CD4-positive, alpha-beta T cell treated with Interleukin-4 for 4 hours (primary cell): ENCODE measurements at regions not wholly inside any gene's neighbourhood (a gene's known extent, or its start where the extent isn't known, plus 50 kb on each side); places are given as distances from the start of the nearest gene placed in this dataset.

ENCODE experiments used
- DNase-seq: peaks from one replicate; pipeline ENCODE4 v3.0.0-alpha.2; 2020

DNA sequence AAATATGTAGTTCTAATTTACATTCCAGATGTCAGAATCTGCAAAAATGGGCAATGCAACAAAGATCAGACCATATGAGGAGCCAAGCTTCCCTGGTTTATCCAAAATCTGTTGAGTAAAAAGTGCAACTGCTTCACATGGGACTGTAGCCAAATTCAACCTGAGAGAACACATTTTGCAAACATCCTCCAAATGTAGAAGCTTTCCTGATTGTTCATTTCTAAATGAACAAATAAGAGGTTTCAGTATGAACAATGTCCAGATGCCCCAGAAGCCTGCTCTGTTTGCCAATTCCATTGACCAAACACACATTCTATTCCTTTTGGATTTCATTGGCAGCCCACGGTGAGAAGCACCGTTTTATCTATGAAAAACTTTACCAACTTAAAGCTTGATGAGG, 117.9 kb upstream of the OSR1 start:
- no peak for DNase-seq

DNA sequence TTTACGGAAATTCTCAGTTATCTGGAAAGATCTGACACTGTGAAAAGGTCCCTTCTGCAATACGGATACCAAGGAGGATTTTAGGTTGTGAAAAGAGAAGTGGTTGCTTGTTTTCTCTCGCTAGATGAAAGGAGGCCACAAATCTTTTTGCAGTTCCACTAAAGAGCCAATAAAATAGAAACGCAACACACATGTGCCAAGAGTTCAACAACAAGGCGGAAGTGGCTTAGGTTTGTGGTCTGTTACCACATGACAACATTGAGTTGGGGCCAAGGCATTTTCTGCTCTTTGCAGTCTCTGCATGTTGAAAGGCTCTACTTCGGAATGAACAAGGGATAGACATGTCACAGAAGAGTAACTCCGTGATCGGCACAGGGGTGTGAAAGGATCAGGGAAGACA, 115.7 kb upstream of the OSR1 start:
- peak; percentile 21 for DNase-seq

DNA sequence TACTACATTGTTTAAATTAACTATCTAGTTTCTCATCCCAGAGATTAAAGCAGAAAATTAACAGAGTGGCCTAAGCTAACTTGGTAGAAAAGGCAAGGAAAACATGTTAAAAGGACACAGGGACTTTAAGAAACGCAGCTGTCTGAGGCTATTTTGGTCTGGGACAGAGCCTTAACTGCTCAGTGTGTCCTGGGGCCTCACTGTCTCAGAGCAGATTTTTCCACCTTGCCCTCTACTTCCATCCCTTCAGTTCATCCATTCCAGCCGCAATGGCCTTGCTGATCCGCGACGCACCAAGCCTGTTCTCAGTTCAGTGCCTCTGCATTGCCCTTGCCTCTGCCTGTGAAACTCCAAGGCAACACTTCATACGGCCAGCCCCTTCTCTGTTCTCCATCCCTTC, 114.9 kb upstream of the OSR1 start:
- no peak for DNase-seq

DNA sequence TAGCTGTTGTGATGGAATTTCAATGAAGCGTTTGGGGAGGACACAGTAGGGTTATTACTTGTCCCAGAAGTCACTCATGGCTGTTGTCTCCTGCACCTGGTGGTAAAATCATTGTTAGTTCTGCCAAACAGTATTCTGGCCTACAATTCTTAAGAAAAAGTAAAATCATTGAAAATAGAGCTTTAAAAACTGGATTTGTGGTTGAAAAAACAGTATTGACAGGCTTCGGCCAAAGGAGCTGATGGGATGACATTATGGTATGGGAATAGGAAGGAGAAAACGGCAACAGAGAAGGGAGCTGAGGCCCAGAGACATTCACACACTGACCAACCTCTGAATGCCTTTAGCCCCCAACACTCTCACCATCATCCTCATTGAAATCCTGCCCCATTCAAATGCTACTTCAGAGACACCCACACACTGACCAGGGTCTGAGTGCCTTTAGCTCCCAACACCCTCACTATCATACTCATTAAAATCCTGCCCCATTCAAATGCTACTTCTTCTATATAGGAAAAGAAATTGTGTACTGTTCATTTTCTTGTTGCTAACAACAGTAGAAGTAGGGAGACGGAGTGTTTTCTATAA, 114.1 kb upstream of the OSR1 start:
- DNase-seq, result no peak

DNA sequence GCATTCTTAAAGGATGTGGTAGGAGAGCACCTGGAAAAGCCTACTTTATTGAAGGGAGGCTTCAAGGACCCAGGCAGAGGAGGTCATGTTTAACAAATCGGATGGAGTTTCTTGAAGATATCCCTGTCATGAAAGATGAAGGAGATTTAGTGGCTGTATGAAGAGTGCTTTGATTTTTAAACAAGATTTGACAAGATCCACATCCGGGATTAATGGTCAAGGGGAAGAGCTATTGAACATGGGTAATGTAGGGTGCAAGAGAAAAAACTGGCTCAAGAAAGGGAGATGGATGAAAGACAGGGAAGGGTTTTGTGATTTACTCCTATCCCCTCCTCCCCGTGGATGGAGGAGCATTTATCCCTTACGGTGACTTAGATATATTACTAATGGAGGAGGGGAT, 113.1 kb upstream of the OSR1 start:
- no peak for DNase-seq

DNA sequence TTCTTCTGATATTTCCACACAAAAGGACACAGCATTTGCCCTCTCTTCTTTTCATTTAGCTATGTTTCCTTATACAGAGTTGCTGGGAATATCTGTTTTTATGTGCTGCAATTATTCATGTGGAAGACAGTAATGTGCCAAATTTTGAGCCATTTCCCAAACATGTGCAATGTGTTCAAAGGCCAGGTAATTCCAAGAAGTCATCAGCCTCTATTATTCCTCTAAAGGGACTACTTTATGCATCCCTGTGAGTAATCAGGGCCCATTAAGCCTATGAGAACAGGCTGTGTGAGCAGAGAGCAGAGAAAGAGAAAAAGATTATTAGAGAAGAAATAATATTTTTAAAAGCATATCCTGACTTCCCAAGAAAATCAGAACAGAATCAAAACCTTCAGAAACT, 107.6 kb upstream of the OSR1 start:
- no peak for DNase-seq

DNA sequence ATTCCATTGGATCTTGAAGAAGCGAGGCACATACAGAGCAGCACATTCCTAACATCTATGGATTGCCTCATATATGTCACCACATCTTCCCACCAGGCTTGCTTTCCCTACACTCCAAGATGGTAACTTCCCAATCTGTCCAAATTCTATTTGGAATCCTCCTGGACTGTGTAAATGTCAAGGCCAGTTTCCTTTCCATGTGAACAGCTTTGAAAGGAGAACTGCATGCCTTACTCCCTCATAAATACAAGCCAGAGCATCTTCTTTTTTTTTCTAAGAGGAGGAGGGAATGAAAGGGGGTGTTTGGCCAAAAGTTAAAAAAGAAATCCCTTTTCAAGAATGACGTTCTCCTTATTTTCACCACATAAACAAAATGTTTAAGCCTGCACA, 103.8 kb upstream of the OSR1 start:
- no peak for DNase-seq

DNA sequence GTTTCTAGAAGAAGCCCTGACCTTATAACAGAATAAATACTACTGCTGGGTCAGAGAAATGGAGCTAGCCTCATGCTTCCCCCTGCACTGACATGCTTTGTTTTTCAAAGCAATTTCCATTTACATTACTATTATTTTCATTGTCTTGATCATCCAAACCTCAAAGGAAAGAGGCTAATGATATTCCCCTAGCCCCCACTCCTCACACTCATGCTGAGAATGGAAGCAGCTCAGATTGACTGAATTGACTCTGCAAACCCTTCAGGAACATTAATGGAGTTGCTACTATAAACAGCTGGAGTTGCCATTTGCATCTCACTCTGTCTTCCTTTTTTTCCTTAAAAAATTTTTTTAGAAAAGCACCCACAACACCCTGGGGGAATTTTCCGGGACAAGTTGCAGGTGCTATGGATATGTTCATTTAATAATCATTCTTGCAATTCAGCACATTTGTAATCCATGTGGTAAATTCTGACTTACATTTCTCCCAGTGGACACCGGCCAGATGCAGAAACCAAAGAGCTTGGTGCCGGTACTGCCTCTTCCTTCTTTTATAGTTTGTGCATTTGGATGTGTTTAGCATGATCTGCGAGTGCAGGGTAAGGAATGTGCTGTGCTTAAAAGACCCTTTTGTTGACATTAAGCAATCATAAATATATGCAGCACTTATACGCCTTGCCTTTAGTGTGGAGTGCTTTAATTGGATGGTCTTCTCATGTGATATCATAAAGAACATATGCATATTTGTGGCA, 103.3 kb upstream of the OSR1 start:
- no peak for DNase-seq

DNA sequence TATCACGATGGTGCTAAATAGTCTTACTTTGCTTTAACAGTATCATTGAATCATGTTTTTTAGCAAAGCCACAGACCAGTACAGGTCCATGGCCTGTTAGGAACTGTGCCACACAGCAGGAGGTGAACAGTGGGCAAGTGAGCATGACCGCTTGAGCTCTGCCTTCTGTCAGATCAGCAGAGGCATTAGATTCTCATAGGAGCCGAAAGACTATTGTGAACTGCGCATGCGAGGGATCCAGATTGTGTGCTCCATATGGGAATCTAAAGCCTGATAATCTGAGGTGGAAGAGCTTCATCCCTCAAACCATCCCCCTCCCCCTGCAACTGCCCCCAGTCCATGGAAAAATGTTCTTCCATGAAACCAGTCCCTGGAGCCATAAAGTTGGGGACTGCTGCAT, 102.3 kb upstream of the OSR1 start:
- no peak for DNase-seq

DNA sequence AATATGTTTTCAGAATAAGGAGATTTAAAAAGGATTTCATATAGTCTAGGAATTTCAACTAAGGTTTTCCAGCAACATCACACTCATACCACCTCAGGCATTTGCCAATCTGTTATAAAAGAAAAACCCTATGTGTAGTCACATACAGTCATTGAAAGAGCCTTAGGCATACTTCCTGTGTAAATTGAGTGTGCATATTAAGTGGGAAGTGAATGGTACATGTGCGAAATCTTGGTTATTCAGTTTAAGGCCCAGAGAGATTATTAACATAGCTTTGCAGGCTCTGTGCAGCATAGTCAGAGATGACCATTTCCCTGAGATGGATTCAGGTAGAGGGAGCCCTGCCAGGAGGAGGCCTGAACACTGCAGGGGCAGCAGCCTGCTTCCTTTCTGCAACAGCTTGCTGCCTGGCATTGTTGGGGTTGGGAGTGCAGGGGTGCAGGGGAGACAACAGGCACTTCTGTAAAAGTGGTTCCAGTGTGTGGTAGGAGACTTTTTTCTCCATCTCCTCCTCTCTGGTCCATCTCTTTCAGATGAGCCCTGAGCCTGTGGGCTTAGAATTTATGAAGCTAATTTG, 100.1 kb upstream of the OSR1 start:
- DNase-seq, result no peak

DNA sequence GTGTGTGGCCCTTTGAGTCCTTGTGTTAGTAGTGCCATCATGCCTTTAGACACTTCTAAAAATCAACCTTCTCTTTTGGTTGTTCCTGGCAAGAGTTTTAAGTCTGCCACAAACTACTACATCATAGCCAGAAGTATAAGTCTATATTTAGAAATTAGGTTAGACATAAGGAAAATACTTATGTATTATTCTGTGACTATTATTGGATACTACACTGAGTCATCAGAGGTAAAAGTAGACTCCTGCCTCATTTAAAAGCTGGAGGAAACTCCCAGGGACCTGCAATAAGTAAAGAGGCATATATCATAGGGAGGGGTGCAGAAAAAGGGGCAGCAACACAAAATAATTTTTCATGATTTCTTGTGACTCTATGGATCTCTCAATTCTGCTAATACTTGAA, 99.4 kb upstream of the OSR1 start:
- no peak for DNase-seq

DNA sequence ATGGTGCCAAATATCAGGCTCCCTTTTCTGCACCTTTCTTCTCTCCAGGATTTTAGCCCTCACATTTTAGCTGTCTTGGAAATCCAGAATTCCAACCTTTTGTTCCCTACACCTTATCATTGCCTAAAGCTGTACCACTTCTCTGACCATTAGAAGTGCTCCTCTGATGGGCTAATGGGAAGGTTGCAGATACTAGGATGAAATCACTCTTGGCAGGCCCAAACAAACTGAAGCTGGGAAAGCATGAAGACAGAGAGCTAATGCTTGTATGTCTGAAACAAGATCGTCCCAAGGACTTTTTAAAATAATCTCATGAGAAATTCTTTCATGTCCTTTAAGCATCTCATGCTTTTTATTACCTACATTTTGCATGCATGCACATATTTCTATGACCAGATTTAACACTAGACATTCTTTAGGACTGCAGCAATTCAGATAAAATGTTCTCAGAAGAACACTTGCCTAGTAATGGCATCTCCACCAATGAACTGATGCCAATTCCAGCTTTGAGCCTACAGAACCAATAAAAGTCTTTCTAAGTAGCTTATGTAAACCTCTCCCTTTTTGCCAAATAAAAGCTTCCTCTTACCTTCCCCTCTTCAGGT, 98.4 kb upstream of the OSR1 start:
- DNase-seq, result no peak

DNA sequence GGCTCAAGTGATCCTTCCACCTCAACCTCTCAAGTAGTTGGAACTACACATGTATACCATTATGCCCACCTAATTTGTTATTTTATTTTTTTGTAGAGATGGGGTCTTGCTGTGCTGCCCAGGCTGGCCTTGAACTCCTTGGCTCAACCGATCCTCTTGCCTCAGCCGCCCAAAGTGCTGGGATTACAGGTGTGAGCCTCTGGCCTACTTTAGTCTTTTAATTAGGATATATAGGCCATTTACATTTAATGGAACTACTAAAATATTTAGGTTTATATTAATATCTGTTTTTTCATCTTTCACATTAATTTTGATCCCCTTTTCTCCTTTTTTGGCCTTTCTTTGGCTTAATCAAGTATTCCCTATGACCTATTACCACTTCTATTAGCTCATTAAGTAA, 95.7 kb upstream of the OSR1 start:
- DNase-seq, result no peak

DNA sequence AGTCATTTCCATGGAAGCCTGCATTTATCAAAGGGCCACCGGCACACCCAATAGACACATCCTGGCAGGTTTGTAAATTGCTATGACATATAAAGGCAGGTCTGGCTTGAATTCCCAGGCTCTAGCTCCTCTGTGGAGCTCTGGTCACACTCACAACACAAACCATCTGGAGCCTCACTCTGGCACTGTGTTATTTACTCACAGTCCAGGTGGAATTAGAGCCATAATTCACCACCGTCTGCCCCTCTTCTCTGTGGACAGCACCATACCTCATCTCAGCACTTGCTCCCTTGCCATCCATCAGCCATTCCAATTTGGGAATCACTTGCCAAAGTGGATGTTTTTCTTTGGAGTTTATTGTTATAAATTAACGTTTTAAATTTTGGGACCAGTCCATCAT, 84.3 kb upstream of the OSR1 start:
- DNase-seq, result no peak

DNA sequence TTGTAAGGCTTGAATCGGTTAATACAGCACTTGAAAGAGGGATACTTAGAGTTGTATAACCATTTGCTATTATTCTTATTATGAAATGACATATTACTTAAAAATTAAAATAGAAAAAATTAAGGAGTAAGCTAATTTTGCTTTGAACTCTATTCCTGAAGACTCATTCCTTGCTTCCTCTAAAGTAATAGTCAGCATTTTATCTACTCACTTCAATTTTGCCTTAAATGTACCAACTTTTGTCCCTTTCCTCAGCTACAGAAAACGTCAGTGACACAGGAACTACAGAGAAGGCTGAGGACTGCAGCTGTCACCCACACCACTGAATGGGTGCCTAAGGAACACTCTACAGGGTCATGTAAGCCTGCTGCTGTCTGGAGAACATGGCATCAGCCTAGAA, 80.7 kb upstream of the OSR1 start:
- no peak for DNase-seq

DNA sequence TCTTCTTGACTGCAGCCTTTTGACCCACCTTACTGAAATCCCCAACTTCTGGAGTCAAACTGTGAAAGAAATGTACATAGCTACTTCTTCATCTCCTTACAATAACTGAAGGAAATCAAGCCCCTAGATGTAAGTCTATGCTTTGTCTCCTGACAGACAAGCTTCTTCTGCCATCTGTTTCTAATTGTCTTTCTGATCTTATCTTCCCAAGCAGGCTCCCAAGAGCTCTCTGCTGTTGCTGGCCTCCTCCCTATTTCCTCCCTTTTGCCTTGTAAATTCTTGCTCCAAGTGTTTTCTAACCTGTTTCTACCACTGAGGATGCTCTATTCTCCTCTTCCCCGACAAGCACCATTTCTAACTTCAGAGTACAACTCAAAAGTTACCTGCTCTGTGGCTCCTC, 77.4 kb upstream of the OSR1 start:
- no peak for DNase-seq

DNA sequence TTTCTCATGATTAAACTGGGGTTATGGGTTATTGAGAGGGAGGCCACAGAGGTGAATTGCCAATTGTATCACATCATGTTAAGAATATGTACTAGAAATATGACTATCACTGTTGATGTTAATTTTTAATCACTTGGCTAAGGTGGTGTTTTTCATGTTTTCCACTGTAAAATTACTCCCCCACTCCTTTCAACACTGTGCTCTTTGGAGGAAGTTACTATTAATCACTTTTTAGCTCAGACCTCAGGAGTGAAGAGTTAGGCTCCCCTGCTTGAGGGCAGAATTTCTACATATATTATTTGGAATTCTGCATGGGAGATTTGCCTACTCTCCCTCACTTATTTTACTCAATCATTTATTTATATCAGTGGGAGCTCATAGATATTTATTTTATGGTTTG, 76.0 kb upstream of the OSR1 start:
- DNase-seq, result no peak

DNA sequence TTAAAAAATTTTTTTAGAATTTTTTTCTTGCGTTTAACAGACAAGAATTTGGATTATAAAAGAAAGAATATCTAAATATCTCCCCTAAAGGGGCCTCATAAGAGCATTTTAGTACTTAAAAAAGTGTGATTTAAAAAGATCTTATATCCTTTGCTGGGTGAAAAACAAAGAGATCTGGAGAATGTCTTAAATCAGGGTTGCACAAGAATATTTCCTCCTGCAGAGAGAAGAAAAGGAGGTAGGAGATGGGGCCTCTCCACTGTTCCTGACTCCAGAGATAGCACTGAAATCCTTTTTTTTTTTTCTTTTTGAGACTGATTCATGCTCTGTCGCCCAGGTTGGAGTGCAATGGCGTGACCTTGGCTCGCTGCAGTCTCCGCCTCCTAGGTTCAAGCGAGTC, 68.5 kb upstream of the OSR1 start:
- no peak for DNase-seq

DNA sequence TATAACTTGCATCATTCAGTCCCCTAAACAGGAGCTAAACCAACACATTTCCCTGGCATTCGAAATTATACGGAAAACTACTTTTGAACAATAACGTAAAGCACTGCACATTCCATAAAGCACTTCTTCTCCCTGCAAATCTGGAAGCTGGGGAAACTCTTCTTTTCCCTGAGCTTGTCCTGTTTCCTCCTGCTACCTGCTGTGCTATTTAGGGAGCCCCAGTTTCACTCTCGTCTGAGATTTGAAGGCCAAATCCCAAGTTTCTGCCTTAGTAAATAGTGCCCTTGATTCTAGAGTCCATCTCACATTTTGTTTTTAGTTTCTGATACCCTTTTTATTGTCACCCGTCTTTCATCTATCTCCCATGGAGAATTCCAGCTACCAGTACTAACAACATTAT, 67.7 kb upstream of the OSR1 start:
- DNase-seq, result no peak

DNA sequence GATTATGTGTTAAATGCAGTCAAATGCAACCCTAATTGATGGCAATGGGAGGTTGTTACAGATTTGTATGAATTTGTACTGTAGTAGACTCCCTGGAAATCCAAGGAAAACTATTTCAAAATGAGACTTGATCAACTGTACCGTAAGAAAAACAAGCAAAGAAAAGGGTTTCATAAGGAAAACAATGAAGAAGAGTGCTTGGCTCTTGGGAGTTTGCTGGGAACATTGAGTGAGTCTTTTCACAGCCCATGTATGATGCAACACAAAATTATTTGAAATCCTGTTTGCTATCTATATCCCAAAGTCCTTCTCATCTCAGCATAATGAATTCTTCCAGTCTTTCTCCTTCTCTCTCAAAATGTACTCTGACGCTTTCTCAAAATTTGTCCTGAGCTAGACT, 67.0 kb upstream of the OSR1 start:
- no peak for DNase-seq

DNA sequence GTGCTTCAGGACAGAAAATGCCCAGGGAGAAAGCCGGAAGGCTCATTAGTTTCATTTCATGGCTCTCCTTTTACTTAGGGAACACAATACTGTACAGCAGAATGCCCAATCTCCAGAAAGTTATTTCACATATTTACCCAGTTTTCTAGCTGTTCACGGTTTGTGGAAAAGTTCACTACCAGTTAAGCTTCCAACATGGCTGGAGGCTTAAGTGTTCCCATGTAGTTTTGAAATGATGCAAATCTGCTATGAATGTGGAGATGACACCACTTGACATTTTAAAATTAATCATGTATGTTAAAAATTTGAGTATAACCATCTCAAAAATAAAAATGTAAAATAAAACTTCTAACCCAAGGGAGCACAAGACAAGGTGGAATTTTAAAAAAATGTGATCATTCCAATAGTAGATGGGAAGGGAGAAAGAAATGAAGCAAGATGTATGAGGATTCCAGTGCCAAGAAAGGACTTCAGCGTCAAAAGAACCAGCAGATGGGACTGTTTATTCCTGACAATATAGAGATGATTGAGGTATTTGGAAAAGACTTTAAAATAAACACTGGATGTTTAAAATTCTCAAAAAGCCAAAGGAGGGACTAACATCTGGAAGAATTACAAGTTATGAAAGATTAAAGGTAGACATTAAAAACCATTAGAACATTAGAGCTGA, 60.9 kb upstream of the OSR1 start:
- DNase-seq, result no peak

DNA sequence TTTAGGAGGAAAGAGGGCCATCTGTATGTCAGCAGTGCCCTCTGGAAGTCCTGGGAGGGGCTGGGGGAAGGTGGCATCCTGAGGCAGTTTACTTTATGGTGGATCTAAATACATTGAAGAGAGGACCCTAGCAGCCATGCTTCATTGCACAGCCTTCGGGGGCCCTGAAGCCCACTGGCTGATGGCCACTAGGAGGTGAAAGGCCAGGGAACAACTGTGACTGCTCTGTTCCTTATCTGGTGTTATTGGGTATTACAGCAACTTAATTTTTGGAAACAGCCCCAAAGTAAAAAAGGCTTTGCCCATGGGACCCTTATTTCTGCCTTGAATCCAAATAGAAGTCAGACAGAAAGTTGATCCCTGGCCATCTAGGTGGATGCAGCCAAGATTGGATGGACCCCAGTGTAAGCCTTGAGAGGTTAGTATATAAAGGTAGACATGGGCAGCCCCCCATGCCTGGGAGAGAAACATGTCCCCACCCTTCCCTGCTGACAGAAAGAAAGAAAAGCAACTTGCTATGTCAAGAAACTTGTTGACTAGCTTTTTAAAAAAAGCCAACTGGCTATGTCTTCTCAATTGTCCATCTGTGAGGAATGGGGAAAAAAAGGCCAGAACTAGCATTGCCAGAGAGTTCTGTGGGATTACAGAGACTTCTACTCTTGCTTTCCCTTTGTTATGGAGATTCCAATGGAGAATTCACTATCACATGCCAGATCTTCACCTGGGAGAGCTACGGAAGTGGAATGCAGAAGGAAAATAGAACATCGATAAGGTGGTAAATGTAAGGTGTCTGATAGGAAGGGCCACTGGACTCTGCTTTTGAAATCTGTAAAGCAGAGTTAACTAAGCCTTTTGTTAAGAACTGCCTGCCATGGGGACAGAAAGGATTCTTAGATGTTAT, 58.6 kb upstream of the OSR1 start:
- no peak for DNase-seq

DNA sequence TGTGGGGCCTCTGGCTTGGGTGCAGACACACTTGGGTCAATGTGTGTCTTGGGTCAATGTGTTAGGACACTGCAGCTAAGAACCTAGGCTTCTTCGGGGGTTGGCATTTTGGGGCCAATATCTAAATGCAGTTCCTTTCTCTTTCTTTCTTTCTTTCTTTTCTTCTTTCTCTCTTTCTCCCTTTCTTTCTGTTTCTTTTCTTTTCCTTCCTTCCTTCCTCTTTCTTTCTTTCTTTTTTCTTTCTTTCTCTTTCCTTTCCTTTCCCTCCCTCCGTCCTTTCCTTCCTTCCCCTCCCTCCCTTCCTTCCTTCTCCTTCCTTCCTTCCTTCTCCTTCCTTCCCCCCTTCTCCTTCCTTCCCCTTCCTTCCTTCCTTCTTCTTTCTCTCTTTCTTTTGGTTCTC, 57.7 kb upstream of the OSR1 start:
- DNase-seq, result no peak
